HG03280 (cell line): ENCODE measurements at regions not wholly inside any gene's neighbourhood (a gene's known extent, or its start where the extent isn't known, plus 50 kb on each side); places are given as distances from the start of the nearest gene placed in this dataset.

Experiments
- ATAC-seq: cut with Tn5 transposase; IDR thresholded peaks from one replicate; pipeline ENCODE4 v1.9.1; 2021; ENCODE audit warnings: mild to moderate bottlenecking, moderate library complexity; ENCODE audit not compliant: unreplicated experiment

GRCh38 chr4:184575306-184575705 is 73.9 kb downstream of the CASP3 start:
- ATAC-seq: no peak

- no peak for ATAC-seq
Measured at GRCh38 chr4:184574861-184575260, 74.4 kb downstream of the CASP3 start.

GRCh38 chr4:184573701-184574100 is 75.5 kb downstream of the CASP3 start:
- no peak for ATAC-seq

GRCh38 chr4:184568770-184569169 is 80.5 kb downstream of the CASP3 start:
- ATAC-seq: no peak

GRCh38 chr4:184563621-184564020 is 85.6 kb downstream of the CASP3 start:
- no peak for ATAC-seq

- no peak for ATAC-seq
Measured at GRCh38 chr4:184558996-184559395, 84.6 kb upstream of the IRF2 start.

GRCh38 chr4:184553891-184554290 is 79.5 kb upstream of the IRF2 start:
- ATAC-seq: no peak

GRCh38 chr4:184550476-184550875 is 76.1 kb upstream of the IRF2 start:
- no peak for ATAC-seq

- no peak for ATAC-seq
Measured at GRCh38 chr4:184548648-184549341, 74.4 kb upstream of the IRF2 start.

GRCh38 chr4:184548316-184548647 is 73.9 kb upstream of the IRF2 start:
- no peak for ATAC-seq

GRCh38 chr4:184544788-184545409 is 70.5 kb upstream of the IRF2 start:
- ATAC-seq: no peak

GRCh38 chr4:184541907-184542306 is 67.6 kb upstream of the IRF2 start:
- no peak for ATAC-seq

- no peak for ATAC-seq
Measured at GRCh38 chr4:184540307-184540706, 66.0 kb upstream of the IRF2 start.

- ATAC-seq: peak; percentile 46
Measured at GRCh38 chr4:184538023-184538599, 63.8 kb upstream of the IRF2 start.

- ATAC-seq: peak; percentile 64
Measured at GRCh38 chr4:184537269-184538022, 63.1 kb upstream of the IRF2 start.

- ATAC-seq: no peak
Measured at GRCh38 chr4:184536881-184537248, 62.5 kb upstream of the IRF2 start.

GRCh38 chr4:184536065-184536880 is 61.9 kb upstream of the IRF2 start:
- no peak for ATAC-seq

- peak; percentile 57 for ATAC-seq
Measured at GRCh38 chr4:184534511-184535391, 60.4 kb upstream of the IRF2 start.

- no peak for ATAC-seq
Measured at GRCh38 chr4:184533908-184534307, 59.6 kb upstream of the IRF2 start.

- no peak for ATAC-seq
Measured at GRCh38 chr4:184531008-184531407, 56.7 kb upstream of the IRF2 start.
